ENCODE measurements at regions not wholly inside any gene's neighbourhood (a gene's known extent, or its start where the extent isn't known, plus 50 kb on each side); places are given as distances from the start of the nearest gene placed in this dataset.

- no peak for TF ChIP-seq CTCF (IDR thresholded peaks at IDR 0.05; ENCODE audit: poor library complexity, severe bottlenecking)
- no peak for TF ChIP-seq RAD21 (conservative IDR thresholded peaks at IDR 0.05)
- TF ChIP-seq POLR2AphosphoS5 (IDR thresholded peaks at IDR 0.05) = no peak
- TF ChIP-seq EZH2 (IDR thresholded peaks at IDR 0.05; ENCODE audit: borderline replicate concordance, insufficient read depth, low read length, poor library complexity, severe bottlenecking) = no peak
- TF ChIP-seq REST (IDR thresholded peaks at IDR 0.05; ENCODE audit: borderline replicate concordance) = no peak
- no peak for TF ChIP-seq EP300 (conservative IDR thresholded peaks at IDR 0.05; ENCODE audit: poor library complexity, severe bottlenecking)
- no peak for TF ChIP-seq MXI1 (conservative IDR thresholded peaks at IDR 0.05; ENCODE audit: poor library complexity, severe bottlenecking)
Observed at GRCh38 chr17:69872675-69873262, 202.3 kb upstream of the KCNJ16 start.
